ENCODE measurements at regions not wholly inside any gene's neighbourhood (a gene's known extent, or its start where the extent isn't known, plus 50 kb on each side); places are given as distances from the start of the nearest gene placed in this dataset.

GRCh38 chr7:17447728-17448478 lies 149.5 kb downstream of the AHR start:
- 70% methylated on average over 1 of the region's 1 CpG for WGBS (ENCODE audit: low lambda C conversion rate, missing lambda C conversion rate)

GRCh38 chr7:17448479-17449423 lies 150.3 kb downstream of the AHR start:
- no peak overlapping the region for H3K4me3 ChIP-seq
- no peaks in the 10 kb centered on the region for H3K4me1 ChIP-seq (ENCODE audit: insufficient read depth)
- no peak overlapping the region for H2AFZ ChIP-seq
- no peaks in the 10 kb centered on the region for H4K20me1 ChIP-seq (ENCODE audit: insufficient read depth, poor library complexity, severe bottlenecking)
- no peaks in the 10 kb centered on the region for H3K27me3 ChIP-seq
- DNase-seq (ENCODE audit: low spot score), result no peak
- peaks cover 17% of the 10 kb centered on the region for H3K9me3 ChIP-seq (ENCODE audit: low read depth)
- H3K4me2 ChIP-seq, result no peak overlapping the region
- H3K36me3 ChIP-seq (replicated peaks; ENCODE audit: insufficient read depth, low read depth), result no peaks in the 10 kb centered on the region
- H3K9me2 ChIP-seq (replicated peaks; ENCODE audit: insufficient read depth), result no peaks in the 10 kb centered on the region
- no peak overlapping the region for H3K27ac ChIP-seq
- 69% methylated on average over 2 of the region's 2 CpGs for WGBS (ENCODE audit: low lambda C conversion rate, missing lambda C conversion rate)
- H3K79me2 ChIP-seq, result no peaks in the 10 kb centered on the region
- TF ChIP-seq EZH2phosphoT487 (IDR thresholded peaks at IDR 0.05; ENCODE audit: low read depth, severe bottlenecking, unreplicated experiment) (no peak), EZH2 (IDR thresholded peaks at IDR 0.05; ENCODE audit: borderline replicate concordance) (no peak), CTCF (IDR thresholded peaks at IDR 0.05; ENCODE audit: poor library complexity) (no peak)

More at GRCh38 chr7:17447728-17448478, 149.5 kb downstream of the AHR start:
- Histone ChIP-seq H3K4me3 (no peak overlapping the region), H3K79me2 (no peaks in the 10 kb centered on the region), H3K36me3 (replicated peaks; ENCODE audit: insufficient read depth, low read depth) (no peaks in the 10 kb centered on the region), H4K20me1 (ENCODE audit: insufficient read depth, poor library complexity, severe bottlenecking) (no peaks in the 10 kb centered on the region), H2AFZ (no peak overlapping the region), H3K4me1 (ENCODE audit: insufficient read depth) (no peaks in the 10 kb centered on the region), H3K4me2 (no peak overlapping the region), H3K27ac (no peak overlapping the region), H3K9me2 (replicated peaks; ENCODE audit: insufficient read depth) (no peaks in the 10 kb centered on the region), H3K27me3 (no peaks in the 10 kb centered on the region), H3K9me3 (ENCODE audit: low read depth) (peaks cover 17% of the 10 kb centered on the region)
- TF ChIP-seq CTCF (IDR thresholded peaks at IDR 0.05; ENCODE audit: poor library complexity) (no peak), EZH2 (IDR thresholded peaks at IDR 0.05; ENCODE audit: borderline replicate concordance) (no peak)
- DNase-seq (ENCODE audit: low spot score), result no peak

- no peak overlapping the region for H3K4me2 ChIP-seq
- H3K79me2 ChIP-seq, result no peaks in the 10 kb centered on the region
- no peaks in the 10 kb centered on the region for H4K20me1 ChIP-seq (ENCODE audit: insufficient read depth, poor library complexity, severe bottlenecking)
- no peak for DNase-seq (ENCODE audit: low spot score)
- H3K36me3 ChIP-seq (replicated peaks; ENCODE audit: insufficient read depth, low read depth), result no peaks in the 10 kb centered on the region
- no peaks in the 10 kb centered on the region for H3K4me1 ChIP-seq (ENCODE audit: insufficient read depth)
- no peak overlapping the region for H3K27ac ChIP-seq
- no peak for TF ChIP-seq EZH2 (IDR thresholded peaks at IDR 0.05; ENCODE audit: borderline replicate concordance)
- no peak for TF ChIP-seq CTCF (IDR thresholded peaks at IDR 0.05; ENCODE audit: poor library complexity)
- no peak for TF ChIP-seq EZH2phosphoT487 (IDR thresholded peaks at IDR 0.05; ENCODE audit: low read depth, severe bottlenecking, unreplicated experiment)
- H3K27me3 ChIP-seq, result no peaks in the 10 kb centered on the region
- no peaks in the 10 kb centered on the region for H3K9me2 ChIP-seq (replicated peaks; ENCODE audit: insufficient read depth)
- H3K9me3 ChIP-seq (ENCODE audit: low read depth), result no peaks in the 10 kb centered on the region
- WGBS (ENCODE audit: low lambda C conversion rate, missing lambda C conversion rate), result 86% methylated on average over 2 of the region's 2 CpGs
- no peak overlapping the region for H3K4me3 ChIP-seq
- H2AFZ ChIP-seq, result no peak overlapping the region
Observed at GRCh38 chr7:17456541-17456940, 158.1 kb downstream of the AHR start.
